ENCODE measurements at regions not wholly inside any gene's neighbourhood (a gene's known extent, or its start where the extent isn't known, plus 50 kb on each side); places are given as distances from the start of the nearest gene placed in this dataset.

GRCh38 chr2:54373855-54374254 lies 82.3 kb upstream of the SPTBN1 start:
- TF ChIP-seq CTCF (conservative IDR thresholded peaks at IDR 0.05; ENCODE audit: low read length) (no peak), EZH2phosphoT487 (IDR thresholded peaks at IDR 0.05; ENCODE audit: borderline replicate concordance, low read depth, low read length) (no peak)

Data from OCI-LY7 (cell line).